ENCODE measurements at regions not wholly inside any gene's neighbourhood (a gene's known extent, or its start where the extent isn't known, plus 50 kb on each side); places are given as distances from the start of the nearest gene placed in this dataset.

- TF ChIP-seq POLR2A (IDR thresholded peaks at IDR 0.05) = no peak
- TF ChIP-seq, protein P1, sequence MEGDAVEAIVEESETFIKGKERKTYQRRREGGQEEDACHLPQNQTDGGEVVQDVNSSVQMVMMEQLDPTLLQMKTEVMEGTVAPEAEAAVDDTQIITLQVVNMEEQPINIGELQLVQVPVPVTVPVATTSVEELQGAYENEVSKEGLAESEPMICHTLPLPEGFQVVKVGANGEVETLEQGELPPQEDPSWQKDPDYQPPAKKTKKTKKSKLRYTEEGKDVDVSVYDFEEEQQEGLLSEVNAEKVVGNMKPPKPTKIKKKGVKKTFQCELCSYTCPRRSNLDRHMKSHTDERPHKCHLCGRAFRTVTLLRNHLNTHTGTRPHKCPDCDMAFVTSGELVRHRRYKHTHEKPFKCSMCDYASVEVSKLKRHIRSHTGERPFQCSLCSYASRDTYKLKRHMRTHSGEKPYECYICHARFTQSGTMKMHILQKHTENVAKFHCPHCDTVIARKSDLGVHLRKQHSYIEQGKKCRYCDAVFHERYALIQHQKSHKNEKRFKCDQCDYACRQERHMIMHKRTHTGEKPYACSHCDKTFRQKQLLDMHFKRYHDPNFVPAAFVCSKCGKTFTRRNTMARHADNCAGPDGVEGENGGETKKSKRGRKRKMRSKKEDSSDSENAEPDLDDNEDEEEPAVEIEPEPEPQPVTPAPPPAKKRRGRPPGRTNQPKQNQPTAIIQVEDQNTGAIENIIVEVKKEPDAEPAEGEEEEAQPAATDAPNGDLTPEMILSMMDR (IDR thresholded peaks at IDR 0.05) = no peak
These were observed 166.0 kb downstream of the OLFM1 start for GRCh38 chr9:135253305-135254004.
